ENCODE measurements at regions not wholly inside any gene's neighbourhood (a gene's known extent, or its start where the extent isn't known, plus 50 kb on each side); places are given as distances from the start of the nearest gene placed in this dataset.
"Not testable (repeated sequence)": the region's sequence is repeated elsewhere in the genome, so short reads cannot be mapped to it uniquely, and the experiment has no call there.

- DNase-seq: no peak
Observed at GRCh38 chr5:82466986-82467561, 188.9 kb upstream of the RPS23 start.

- DNase-seq: no peak
Observed at GRCh38 chr5:82465235-82465634, 187.1 kb upstream of the RPS23 start.

GRCh38 chr5:82459626-82460025, 181.5 kb upstream of the RPS23 start:
- DNase-seq: no peak

GRCh38 chr5:82455317-82455716, 177.2 kb upstream of the RPS23 start:
- DNase-seq: not testable (repeated sequence)

GRCh38 chr5:82448374-82448773, 170.2 kb upstream of the RPS23 start:
- DNase-seq: no peak

- DNase-seq: no peak
Observed at GRCh38 chr5:82447913-82448312, 169.8 kb upstream of the RPS23 start.

GRCh38 chr5:82446809-82447208, 168.7 kb upstream of the RPS23 start:
- no peak for DNase-seq

GRCh38 chr5:82445726-82446335, 167.7 kb upstream of the RPS23 start:
- no peak for DNase-seq

- DNase-seq: no peak
Observed at GRCh38 chr5:82439750-82440445, 161.7 kb upstream of the RPS23 start.

- not testable (repeated sequence) for DNase-seq
Observed at GRCh38 chr5:82437565-82437964, 159.4 kb upstream of the RPS23 start.

- no peak for DNase-seq
Observed at GRCh38 chr5:82436291-82436690, 158.1 kb upstream of the RPS23 start.

GRCh38 chr5:82434696-82435660, 156.8 kb upstream of the RPS23 start:
- not testable (repeated sequence) for DNase-seq

GRCh38 chr5:82426464-82427154, 148.5 kb upstream of the RPS23 start:
- no peak for DNase-seq

- no peak for DNase-seq
Observed at GRCh38 chr5:82425591-82425990, 147.4 kb upstream of the RPS23 start.

GRCh38 chr5:82424211-82424610, 146.1 kb upstream of the RPS23 start:
- DNase-seq: no peak

- DNase-seq: no peak
Observed at GRCh38 chr5:82422751-82423181, 144.6 kb upstream of the RPS23 start.

- DNase-seq: no peak
Observed at GRCh38 chr5:82422001-82422740, 144.0 kb upstream of the RPS23 start.

GRCh38 chr5:82421119-82421518, 143.0 kb upstream of the RPS23 start:
- DNase-seq: no peak

- DNase-seq: not testable (repeated sequence)
Observed at GRCh38 chr5:82420524-82420923, 142.4 kb upstream of the RPS23 start.

GRCh38 chr5:82419559-82420332, 141.6 kb upstream of the RPS23 start:
- DNase-seq: no peak

- no peak for DNase-seq
Observed at GRCh38 chr5:82418608-82418950, 140.4 kb upstream of the RPS23 start.

All from stimulated activated CD8-positive, alpha-beta memory T cell treated with anti-CD3 and anti-CD28 coated beads, Interleukin-4, amount 100 ng/mL, for 48 hours (primary cell).